Calu3 (cell line): ENCODE measurements at regions not wholly inside any gene's neighbourhood (a gene's known extent, or its start where the extent isn't known, plus 50 kb on each side); places are given as distances from the start of the nearest gene placed in this dataset.
"Not testable (repeated sequence)": the region's sequence is repeated elsewhere in the genome, so short reads cannot be mapped to it uniquely, and the experiment has no call there.

Experiments
- BruUV-seq: library from RNA; stranded (reverse); fragments of 400-500 nt; replicated peaks from 2 replicates; lab custom pipeline; 2021; lab: Mats Ljungman, UMichigan
- CTCF ChIA-PET: fragments of 300-600 bp; sonication (Branson Sonifier 250); formaldehyde crosslinking; loops from one replicate; lab custom pipeline; 2022; ENCODE audit warnings: antibody characterized with exemption; lab: Charles Lee
- DNase-seq: peaks from one replicate; pipeline ENCODE4 v3.0.0; 2022
- H3K27ac Mint-ChIP-seq: one replicate; pipeline ENCODE4 v1.8.0; 2022; ENCODE audit warnings: mixed read lengths; ENCODE audit not compliant: unreplicated experiment
- H3K27me3 Mint-ChIP-seq: one replicate; pipeline ENCODE4 v1.8.0; 2022; ENCODE audit warnings: mixed read lengths; ENCODE audit not compliant: unreplicated experiment
- H3K36me3 Mint-ChIP-seq: one replicate; pipeline ENCODE4 v1.8.0; 2022; ENCODE audit warnings: mild to moderate bottlenecking, moderate library complexity, mixed read lengths; ENCODE audit not compliant: insufficient read depth, unreplicated experiment
- H3K4me1 Mint-ChIP-seq: one replicate; pipeline ENCODE4 v1.8.0; 2022; ENCODE audit warnings: mild to moderate bottlenecking, low read depth, mixed read lengths; ENCODE audit not compliant: unreplicated experiment
- H3K4me3 Mint-ChIP-seq: one replicate; pipeline ENCODE4 v1.8.0; 2022; ENCODE audit warnings: mild to moderate bottlenecking, low read depth, moderate library complexity, mixed read lengths; ENCODE audit not compliant: unreplicated experiment
- H3K9me3 Mint-ChIP-seq: one replicate; pipeline ENCODE4 v1.8.0; 2022; ENCODE audit warnings: low read depth, mixed read lengths; ENCODE audit not compliant: unreplicated experiment
- CTCF ChIP-seq: fragments of 200-600 bp; IDR thresholded peaks from one replicate; pipeline ENCODE4 v1.8.0; 2022; ENCODE audit warnings: antibody characterized with exemption; ENCODE audit not compliant: unreplicated experiment
- intact Hi-C: fragments of 100-400 bp; cut with micrococcal nuclease; formaldehyde crosslinking; loops from one replicate; pipeline ENCODE4 v1.10.0; 2022; ENCODE audit not compliant: unreplicated experiment

GRCh38 chr12:29891792-29892191 is 108.0 kb upstream of the TMTC1 start:
- TF ChIP-seq CTCF, result no peak
- H3K27me3 Mint-ChIP-seq, result no peaks in the 10 kb centered on the region
- H3K27ac Mint-ChIP-seq, result no peak overlapping the region
- intact Hi-C loops, result no loop called here
- peaks cover 7% of the 10 kb centered on the region for H3K9me3 Mint-ChIP-seq
- CTCF ChIA-PET, result no interaction called here
- H3K4me3 Mint-ChIP-seq, result no peak overlapping the region
- BruUV-seq, result no TSS peak
- peaks cover 5% of the 10 kb centered on the region for H3K36me3 Mint-ChIP-seq
- no peak for DNase-seq
- peaks cover 6% of the 10 kb centered on the region for H3K4me1 Mint-ChIP-seq

DNA sequence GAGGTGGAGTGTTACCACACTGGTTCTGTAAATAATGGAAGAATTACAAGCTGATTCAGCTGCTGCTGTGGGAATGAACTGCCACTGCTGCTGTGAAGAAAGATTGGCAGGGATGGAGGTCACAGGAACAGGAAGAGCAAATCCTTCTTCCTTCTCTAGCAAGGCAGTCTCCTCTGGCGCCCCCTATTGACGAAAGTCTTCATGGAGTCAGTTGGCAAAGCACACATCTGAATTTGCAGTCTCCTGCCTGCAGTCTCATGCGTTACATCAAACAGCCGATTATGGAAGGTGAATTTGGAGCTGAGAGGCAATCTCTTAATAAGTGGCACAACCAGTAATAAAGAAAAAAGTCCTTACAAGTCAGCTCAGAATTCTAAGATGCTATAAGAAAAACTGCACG is 106.0 kb upstream of the TMTC1 start:
- peak; percentile 19 for DNase-seq
- Mint-ChIP-seq H3K27ac (no peak overlapping the region), H3K9me3 (peaks cover 5% of the 10 kb centered on the region), H3K4me3 (no peak overlapping the region), H3K4me1 (peaks cover 21% of the 10 kb centered on the region), H3K36me3 (peaks cover 9% of the 10 kb centered on the region), H3K27me3 (no peaks in the 10 kb centered on the region)
- intact Hi-C loops, result no loop called here
- CTCF ChIA-PET, result no interaction called here
- BruUV-seq, result no TSS peak
- TF ChIP-seq CTCF, result no peak

- H3K27me3 Mint-ChIP-seq, result no peaks in the 10 kb centered on the region
- H3K4me1 Mint-ChIP-seq, result peaks cover 31% of the 10 kb centered on the region
- no TSS peak for BruUV-seq
- CTCF ChIA-PET, result no interaction called here
- H3K9me3 Mint-ChIP-seq, result peaks cover 5% of the 10 kb centered on the region
- no peak overlapping the region for H3K4me3 Mint-ChIP-seq
- no peak for DNase-seq
- intact Hi-C loops, result no loop called here
- peaks cover 11% of the 10 kb centered on the region for H3K36me3 Mint-ChIP-seq
- H3K27ac Mint-ChIP-seq, result no peak overlapping the region
- no peak for TF ChIP-seq CTCF
These were observed 105.0 kb upstream of the TMTC1 start for GRCh38 chr12:29888777-29889176.

- peak; percentile 62 for DNase-seq
- H3K27ac Mint-ChIP-seq, result peak overlapping the region; percentile 50
- H3K9me3 Mint-ChIP-seq, CTCF ChIA-PET, BruUV-seq, intact Hi-C loops, H3K27me3 Mint-ChIP-seq, H3K4me3 Mint-ChIP-seq: not testable (repeated sequence)
- H3K36me3 Mint-ChIP-seq, result peaks cover 11% of the 10 kb centered on the region
- peaks cover 33% of the 10 kb centered on the region for H3K4me1 Mint-ChIP-seq
These were observed 101.2 kb upstream of the TMTC1 start for GRCh38 chr12:29884957-29885356.

- H3K27me3 Mint-ChIP-seq, result no peaks in the 10 kb centered on the region
- BruUV-seq, result no TSS peak
- peaks cover 2% of the 10 kb centered on the region for H3K9me3 Mint-ChIP-seq
- CTCF ChIA-PET, result no interaction called here
- no peak overlapping the region for H3K27ac Mint-ChIP-seq
- TF ChIP-seq CTCF, result no peak
- no peak for DNase-seq
- intact Hi-C loops, result no loop called here
- no peak overlapping the region for H3K4me3 Mint-ChIP-seq
- peaks cover 33% of the 10 kb centered on the region for H3K4me1 Mint-ChIP-seq
- H3K36me3 Mint-ChIP-seq, result peaks cover 7% of the 10 kb centered on the region
These were observed 100.3 kb upstream of the TMTC1 start for GRCh38 chr12:29883941-29884554.
